ENCODE measurements at regions not wholly inside any gene's neighbourhood (a gene's known extent, or its start where the extent isn't known, plus 50 kb on each side); places are given as distances from the start of the nearest gene placed in this dataset.

DNA sequence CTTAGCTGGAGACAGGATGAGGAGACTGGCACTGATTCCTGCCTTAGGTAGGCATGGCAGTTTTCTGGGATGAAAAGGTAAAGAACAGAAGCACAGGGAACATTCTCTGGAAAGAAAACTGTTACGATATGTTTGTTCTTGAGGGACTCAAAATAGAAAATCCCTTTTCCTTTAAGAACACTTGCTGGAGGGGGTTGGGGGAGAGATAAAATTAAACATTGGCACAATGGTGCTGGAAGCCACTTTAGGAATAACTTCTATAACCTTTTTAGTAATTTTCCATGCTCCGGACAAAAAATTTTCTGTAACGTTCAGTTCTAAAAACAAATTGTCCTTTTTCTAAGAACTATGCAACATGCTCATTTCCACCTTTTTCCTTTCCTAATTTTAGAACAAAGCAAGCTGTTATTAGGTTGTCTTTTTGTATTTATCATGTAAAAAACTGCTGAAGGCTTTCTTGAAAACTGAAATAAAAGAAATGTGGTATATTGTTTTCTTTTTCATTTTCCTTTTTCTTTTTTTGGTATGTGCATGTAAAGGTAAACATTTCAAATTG lies 343.8 kb downstream of the EPHA4 start:
- DNase-seq (ENCODE audit: low read depth) = no peak

DNA sequence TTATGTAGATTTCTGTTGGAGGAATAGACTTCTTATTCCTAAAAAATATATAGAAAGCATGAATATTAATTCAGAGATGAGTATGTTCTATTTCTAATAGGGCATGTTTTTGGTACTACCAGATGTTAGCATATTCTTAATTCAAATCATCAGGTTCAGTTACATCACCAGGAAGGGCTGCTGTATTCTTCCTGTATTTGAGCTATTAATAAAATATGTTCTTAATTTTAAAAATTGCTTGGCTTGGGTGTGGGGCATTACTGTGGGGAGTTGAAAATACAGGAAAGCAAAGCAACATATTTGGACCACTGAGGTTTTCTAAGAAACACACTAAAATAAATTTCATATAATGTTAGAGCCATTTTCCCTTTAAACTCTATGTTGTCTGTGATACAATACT lies 343.0 kb downstream of the EPHA4 start:
- DNase-seq (ENCODE audit: low read depth) = no peak

DNA sequence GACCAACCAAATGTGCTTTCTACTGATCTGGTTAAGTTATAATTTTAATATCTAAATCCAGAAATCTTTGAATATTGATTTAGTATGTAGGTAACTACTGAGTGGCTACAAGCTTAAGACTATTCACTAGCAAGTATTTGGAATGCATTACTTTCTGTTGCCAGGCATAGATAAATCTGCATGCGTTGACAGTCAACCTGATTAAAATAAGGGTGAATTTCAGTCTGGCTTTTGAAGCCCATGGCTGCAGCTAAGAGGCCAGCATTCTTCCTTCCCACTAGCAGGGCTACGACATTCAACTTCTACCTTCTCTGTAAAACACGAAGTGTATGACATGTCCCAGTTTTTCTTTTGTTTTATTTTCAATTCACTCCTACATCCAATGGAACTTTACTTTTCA lies 340.6 kb downstream of the EPHA4 start:
- DNase-seq (ENCODE audit: low read depth) = no peak

DNA sequence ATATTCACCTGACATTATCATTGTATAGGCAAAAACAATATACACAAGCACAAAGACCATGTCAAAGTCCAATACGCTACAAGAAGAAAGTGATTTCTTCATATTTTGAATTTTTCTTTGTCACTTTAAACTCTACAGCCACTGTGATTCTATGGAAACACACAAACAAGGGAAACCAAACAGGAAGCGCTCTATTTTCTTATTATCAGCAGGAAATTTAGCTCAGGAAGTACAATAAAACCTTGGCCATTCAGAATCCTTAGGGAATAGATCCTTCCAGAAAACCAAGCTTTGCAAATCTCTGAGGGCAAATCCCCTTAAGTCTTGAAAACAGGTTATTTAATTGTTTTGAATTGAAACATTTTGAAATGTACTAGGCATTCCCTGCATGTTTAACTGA lies 336.2 kb downstream of the EPHA4 start:
- DNase-seq (ENCODE audit: low read depth) = no peak

DNA sequence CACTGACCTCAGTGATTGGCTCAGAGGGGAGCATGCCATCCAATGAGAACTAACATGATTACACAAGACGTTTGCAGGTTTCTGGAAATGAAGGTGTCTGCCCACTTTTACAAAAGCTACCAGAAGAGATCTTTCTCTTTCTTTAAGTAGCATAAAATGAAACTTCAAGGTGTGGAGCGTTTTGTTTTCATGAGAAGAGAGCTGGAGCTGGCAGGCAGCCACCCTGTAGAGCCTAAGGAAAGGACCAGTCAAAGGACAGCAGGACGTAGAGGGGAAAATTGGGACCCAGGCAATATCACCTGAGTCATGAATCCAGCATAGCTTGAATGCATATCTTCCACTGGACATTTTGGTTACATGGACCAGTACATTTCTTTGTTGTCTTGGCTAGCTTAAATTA lies 331.0 kb downstream of the EPHA4 start:
- DNase-seq (ENCODE audit: low read depth) = no peak

DNA sequence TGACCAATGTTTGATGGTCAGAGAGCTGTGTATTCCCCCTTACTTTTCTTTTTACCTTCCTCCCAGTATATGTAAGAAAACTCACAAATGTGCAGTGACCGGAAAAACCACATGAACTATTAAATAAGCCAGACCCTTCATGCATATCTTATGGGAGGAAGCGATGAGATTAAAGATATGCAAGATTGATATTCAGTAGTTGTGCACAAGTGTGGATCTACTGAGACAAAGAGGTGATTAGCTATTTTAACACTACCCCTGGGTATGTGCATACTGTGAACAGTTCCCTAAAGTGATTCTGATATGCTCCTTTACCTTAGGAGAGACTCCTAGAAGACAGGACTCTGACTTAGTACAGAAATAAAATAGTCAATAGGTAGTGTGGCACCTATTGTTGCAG lies 328.3 kb downstream of the EPHA4 start:
- DNase-seq (ENCODE audit: low read depth) = no peak

DNA sequence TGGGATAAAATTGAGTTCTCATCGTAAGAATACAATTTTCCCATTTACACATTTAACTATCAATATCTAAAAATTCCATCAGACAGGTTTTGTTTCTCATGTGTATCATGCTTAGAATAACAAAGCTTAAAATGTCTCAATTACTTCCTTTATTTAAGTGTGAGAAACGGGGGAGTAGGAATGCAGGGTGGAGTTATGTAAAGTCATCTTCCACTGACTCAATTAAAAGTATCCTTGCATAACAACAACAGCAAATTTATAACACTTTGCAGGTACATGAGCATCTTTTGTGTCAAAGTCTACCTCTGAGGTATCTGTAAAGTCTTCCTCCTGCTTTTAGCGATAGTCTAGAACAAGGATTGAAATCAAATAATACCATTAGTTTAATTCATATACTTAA lies 327.1 kb downstream of the EPHA4 start:
- no peak for DNase-seq (ENCODE audit: low read depth)

DNA sequence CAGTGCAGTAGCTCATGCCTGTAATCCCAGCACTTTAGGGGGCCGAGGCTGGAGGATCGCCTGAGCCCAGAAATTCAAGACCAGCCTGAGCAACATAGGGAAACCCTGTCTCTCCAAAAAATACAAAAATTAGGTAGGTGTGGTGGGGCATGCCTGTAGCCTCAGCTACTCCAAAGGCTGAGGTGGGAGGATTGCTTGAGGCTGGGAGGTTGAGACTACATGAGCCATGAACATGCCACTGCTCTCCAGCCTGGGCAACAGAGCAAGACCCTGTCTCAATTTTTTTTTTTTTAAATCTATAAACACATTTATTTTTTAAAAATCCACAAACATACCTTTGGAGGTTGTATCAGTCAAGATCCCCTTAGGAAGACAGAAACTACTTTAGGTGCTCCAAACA lies 326.3 kb downstream of the EPHA4 start:
- no peak for DNase-seq (ENCODE audit: low read depth)

DNA sequence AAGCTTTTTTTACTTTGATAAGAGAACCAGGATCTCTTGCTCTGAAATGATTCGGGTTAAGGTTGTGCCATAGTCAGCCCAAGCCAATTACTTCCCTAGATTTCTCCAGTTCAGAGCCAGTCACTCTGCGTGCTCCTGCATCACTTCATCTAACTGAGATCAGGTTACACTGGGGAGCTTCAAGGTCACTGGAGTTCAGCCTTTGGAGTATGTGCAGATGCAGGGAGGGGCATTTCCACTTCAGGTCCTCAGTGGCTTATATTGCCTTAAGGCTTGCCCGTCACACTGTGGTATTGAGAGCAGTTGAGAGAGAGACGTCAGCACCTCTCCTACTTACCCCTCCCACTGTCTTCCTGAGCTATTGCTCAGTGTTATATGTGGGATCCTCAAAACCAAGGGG lies 317.8 kb downstream of the EPHA4 start:
- no peak for DNase-seq (ENCODE audit: low read depth)

DNA sequence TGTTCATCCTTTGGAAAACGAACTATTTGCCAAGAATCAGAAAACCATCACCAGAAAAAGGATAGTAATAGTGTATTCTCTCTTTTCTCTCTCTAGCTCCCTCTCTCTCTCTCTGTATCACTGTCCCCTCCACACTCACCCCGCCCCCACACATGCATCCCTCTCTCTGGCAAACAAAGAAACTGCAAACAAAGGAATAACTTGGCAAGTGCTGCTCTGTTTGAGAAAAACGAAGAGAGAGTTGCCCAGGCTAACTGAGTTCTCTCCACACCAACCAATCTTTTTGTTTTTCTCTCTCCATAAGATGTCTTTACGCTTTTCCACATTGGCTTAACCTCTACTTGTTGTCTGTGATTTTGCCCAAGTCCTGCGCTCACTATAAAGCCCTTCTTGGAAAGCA lies 316.2 kb downstream of the EPHA4 start:
- DNase-seq (ENCODE audit: low read depth) = no peak

DNA sequence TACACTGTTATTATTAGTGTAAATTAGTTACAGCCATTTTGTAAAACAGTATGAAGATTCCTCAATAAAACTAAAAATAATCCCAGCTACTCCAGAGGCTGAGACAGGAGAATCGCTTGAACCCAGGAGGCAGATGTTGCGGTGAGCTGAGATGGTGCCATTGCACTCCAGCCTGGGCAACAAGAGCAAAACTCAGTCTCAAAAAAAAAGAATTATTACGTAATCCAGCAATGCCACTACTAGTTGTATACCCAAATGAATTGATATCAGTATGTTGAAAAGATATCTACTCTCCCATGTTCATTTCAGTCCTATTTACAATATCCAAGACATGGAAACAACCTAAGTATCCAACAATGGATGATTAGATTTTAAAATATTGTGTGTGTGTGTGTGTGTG lies 313.6 kb downstream of the EPHA4 start:
- no peak for DNase-seq (ENCODE audit: low read depth)

DNA sequence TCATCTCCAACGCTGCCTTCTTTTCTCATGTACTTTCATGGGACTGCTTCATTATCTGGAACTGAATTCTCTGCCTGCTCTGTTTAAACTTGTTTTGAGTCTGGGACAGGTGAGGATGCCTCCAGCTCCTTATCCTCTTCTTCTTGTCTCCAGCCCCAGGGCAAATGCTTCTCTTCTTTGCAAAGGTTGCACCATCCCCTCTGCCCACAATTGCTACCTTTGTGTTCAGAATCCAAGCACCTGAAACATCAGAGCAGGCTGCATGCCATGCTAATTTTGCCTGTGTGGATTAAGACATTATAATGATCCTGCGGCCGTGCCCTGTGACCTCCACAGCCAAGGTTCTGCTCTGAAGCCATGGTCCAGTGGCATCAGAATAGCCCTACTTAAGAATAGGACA lies 309.5 kb downstream of the EPHA4 start:
- DNase-seq (ENCODE audit: low read depth) = no peak

DNA sequence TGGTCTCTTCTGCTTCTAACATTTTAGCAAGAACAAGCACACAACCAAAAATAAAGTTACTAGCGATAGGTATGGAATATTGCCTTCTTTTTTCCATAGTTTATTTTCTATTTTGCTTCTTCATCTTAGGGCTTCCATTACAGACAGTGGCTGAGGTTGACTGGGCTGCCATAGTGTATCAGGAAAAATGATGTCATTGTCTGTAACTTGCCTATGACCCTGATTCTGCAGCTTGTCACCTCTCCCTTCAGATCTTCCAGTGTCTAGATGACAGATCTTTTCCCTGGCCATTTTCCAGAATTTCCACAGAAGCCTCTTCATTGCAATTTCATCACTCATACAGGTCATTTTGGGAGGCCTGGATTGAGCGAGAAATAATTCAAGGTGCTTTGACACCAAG lies 308.5 kb downstream of the EPHA4 start:
- DNase-seq (ENCODE audit: low read depth) = no peak

DNA sequence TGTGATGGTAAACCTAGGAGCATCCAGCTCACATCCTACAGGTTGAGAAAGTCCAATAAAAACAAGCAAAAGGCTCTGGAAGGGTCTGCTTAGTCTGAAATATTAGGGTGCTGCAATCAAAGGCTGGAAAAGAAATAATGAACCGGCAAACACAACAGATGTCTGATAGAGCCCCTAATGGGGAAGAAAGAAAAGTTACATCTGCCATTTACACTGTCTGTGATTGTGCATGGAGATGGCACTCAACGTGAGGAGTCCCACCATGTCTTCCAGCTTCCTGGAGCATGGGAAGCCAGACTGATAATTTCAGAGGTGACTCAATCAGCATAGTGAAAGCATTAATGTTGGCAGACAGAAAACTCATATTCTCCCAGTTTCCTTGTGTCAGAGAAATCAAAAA lies 307.8 kb downstream of the EPHA4 start:
- no peak for DNase-seq (ENCODE audit: low read depth)

DNA sequence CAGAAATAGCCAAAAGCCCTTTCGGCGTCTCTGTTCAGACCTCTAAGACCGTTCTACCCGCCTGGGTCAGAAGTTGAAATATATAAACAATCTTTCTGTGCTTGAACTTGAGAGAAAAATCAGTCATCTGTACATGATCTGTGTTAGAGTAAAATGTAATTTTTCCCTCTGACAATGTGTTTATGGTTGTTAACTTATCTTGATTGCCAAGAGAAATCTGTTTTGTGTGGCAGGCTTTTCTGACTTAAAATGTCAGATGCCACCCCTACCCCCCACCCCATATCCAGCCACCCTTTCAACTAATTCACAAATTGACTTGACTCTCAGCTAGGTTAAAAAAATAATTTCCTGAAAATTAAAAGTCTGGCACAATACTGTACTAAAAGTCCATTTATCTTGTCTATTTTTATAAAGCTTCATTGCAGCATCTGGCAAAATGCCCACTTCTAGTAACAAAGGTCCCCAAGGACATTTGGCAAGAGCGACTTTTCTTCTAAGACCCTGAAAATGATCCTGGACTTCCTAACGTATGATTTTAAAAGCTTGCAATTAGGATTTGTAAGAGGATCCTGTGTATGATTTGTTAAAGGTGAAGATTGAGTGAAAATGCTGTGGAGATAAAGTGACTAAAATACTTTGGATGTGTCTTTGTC lies 304.2 kb downstream of the EPHA4 start:
- no peak for DNase-seq (ENCODE audit: low read depth)

DNA sequence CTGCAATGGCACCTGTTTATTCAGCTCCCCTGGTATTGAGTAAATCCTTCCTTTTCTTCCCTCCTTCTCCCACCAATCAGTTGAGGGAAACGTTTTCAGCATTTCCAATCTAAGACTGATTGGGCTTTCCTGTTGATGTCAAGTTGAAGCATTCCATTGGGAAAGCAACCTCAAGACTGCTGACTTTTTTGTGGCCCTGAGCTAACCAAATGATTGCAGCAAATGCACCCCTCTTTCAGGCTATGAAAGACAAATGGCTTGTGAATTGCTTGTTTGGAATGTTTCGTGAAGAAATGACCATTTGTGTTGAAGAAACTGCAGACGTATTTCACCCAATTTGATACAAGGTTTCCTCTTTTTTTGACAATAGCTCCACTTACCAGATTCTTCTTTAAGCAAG lies 303.5 kb downstream of the EPHA4 start:
- no peak for DNase-seq (ENCODE audit: low read depth)

DNA sequence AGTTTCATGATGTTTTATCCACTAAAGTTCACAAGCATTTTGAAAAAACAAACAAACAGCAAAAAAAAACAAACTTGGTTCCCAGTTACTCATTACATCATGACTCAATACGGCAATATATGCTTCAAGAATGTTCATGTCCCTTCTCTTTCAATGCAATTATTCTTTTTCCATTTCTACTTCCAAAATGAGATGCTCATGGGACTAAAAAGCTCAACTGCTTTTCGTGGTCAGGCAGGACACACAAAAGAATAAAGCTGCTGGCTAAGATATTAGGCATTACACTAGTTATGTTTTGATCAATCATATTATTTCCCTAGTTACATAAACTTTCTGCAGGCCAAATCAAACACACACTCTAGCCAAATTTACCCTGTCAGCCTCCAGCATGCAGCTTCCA lies 301.3 kb downstream of the EPHA4 start:
- DNase-seq (ENCODE audit: low read depth) = no peak

DNA sequence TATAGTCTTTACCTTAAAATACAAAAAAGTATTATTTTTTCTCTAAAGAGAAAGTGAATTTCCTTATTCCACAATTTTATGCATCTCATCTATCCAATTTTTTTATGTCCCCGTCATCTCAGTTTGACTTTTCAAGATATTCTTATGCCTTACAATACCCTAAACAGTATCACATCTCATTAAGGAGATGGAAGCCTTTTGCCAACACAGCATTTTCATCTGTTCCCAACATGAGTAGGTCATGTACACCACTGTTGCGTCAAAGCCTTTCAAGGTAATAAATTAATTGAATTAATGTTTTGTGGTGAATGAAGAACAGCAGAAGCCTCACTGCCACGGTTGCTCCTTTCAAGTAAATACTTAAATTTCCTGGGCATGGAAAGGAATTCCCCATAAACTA lies 299.4 kb downstream of the EPHA4 start:
- no peak for DNase-seq (ENCODE audit: low read depth)

DNA sequence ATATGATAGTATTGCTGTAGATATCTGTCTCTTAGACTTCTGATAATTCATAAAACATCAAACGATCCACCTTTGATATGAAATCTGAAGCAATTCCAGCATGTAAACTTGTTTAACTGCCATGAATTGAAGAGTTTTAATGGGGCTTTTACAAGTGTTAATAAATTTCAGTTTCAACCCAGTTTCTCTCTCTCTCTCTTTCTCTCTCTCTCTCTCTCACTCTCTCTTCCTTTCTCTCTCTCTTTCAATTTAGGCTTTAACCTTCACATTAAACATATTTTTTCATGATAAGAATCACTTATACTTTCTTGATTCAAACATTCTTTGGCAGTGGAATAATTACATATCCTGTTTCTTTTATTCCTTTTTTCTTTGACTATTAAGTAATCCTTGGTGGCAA lies 296.1 kb downstream of the EPHA4 start:
- DNase-seq (ENCODE audit: low read depth) = no peak

DNA sequence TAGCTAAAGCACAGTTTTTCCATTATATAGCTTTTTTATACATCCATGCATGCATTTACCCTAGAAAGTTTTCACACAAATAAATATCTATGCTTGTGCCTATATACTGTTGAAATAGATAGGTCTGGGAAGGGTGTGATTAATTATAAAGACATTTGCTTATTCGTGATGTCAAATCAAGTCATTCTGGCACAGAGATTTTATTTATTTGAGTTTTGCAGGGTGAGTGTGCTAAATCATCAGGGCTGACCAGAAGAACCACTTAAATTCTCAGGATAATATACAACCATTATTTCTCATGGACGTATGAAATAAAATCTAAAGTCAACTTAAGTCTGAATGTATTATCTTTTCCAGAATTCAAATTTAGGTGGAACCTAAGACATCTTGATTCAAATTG lies 295.5 kb downstream of the EPHA4 start:
- DNase-seq (ENCODE audit: low read depth) = no peak

DNA sequence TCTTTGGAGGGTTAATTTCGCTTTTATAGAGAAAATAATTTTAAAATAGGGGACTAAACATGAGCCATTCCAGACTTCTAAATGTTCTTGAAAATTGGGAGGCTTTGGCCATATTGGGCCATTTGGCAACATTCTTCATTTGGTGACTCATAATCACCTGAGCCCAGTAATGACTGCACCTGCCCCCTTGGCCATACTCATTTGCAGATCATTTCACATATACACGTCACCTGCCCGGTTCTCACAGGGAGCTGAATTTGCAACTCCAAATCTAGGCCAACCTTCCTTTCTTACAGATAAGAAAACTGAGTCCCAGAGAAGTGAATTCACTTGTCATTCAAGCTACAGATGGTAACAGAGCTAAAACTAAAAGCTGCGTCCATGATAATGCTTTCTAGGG lies 289.7 kb downstream of the EPHA4 start:
- no peak for DNase-seq (ENCODE audit: low read depth)

DNA sequence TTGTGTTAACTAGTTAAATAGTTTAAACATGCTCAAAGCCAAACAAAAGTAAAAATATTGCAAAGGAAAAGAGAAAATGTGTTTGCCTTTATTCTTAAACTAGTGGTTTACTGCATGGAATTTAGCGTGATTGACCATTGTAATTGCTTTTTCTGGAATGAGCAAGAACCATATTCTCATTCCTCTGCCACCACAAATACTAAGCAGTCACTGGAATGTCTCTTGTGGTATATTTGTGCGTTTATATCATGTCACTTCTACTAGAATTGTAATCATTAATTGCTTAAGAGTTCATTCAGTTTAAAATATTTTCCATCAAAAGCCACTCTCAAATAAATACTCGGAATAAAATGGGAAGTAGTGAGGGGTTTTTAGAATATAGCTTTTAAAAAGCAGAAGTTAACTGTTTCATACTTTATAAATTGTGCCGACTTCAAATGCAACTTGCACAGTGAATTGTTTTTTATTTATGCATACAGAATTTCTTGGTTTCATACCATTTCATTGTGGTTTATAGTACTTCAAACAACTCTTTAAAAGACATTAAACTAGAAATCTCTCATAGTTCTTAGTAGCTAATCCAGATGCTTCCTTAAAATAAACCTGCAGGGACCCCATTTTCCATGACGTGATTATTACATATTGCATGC lies 288.1 kb downstream of the EPHA4 start:
- DNase-seq (ENCODE audit: low read depth) = no peak

DNA sequence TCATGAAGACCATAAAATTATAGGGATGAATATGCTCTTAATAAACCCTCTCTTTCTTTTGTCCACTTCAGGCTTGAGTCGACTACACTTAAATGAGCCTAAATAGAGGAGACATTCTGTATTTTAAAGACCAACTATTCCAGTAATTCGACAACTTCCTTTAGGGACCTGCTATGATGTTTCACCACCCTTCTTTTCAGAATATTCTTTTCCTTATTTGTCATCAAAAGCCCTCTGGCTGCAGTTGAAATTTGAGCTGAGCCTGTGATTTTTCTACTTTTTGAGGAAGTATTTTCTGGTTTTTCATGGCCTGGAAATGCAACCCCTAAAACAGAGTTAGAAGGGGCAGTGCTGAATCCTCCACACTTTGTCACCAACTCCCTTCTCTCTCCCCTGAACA lies 287.0 kb downstream of the EPHA4 start:
- DNase-seq (ENCODE audit: low read depth) = no peak

DNA sequence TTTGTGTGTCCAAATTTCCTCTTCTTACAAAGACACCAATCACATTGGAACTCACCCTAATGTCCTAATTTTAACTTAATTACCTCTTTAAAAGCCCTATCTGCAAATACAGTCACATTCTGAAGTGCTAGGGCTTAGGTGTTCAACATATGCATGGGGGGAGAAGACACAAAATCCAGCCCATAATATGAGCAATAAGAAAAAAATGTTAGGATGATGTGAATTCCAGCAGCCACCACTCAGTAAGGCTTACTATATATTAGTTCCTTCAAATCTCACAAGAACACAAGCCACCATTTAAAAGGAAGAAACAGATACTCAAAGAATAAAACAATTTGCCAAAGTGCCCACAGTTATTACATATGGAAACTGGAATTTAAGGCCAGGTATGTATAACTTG lies 285.7 kb downstream of the EPHA4 start:
- DNase-seq (ENCODE audit: low read depth) = peak; percentile 6
